NT2/D1 (cell line): ENCODE measurements at regions not wholly inside any gene's neighbourhood (a gene's known extent, or its start where the extent isn't known, plus 50 kb on each side); places are given as distances from the start of the nearest gene placed in this dataset.
"Not testable (repeated sequence)": the region's sequence is repeated elsewhere in the genome, so short reads cannot be mapped to it uniquely, and the experiment has no call there.

Experiments used
- DNase-seq: peaks from one replicate; pipeline ENCODE4 v3.0.0-alpha.2; 2011; ENCODE audit warnings: low read depth, low spot score
- H3K27me3 ChIP-seq: 2 replicates; pipeline ENCODE4 v1.6.0; 2011; ENCODE audit warnings: mild to moderate bottlenecking; ENCODE audit not compliant: insufficient read length, insufficient read depth
- H3K36me3 ChIP-seq: 2 replicates; pipeline ENCODE4 v1.6.1; 2011; ENCODE audit warnings: mild to moderate bottlenecking, low read length, mixed read lengths; ENCODE audit not compliant: insufficient read depth, insufficient read length
- H3K4me1 ChIP-seq: 2 replicates; pipeline ENCODE4 v1.5.1; 2011; ENCODE audit not compliant: insufficient read depth, insufficient read length
- H3K4me3 ChIP-seq: 2 replicates; pipeline ENCODE4 v1.5.1; 2011; ENCODE audit warnings: low read depth; ENCODE audit not compliant: insufficient read length
- H3K9ac ChIP-seq: 2 replicates; pipeline ENCODE4 v1.6.0; 2011; ENCODE audit warnings: low read depth; ENCODE audit not compliant: insufficient read length
- H3K9me3 ChIP-seq: 2 replicates; pipeline ENCODE4 v1.5.1; 2011; ENCODE audit warnings: mild to moderate bottlenecking, low read length; ENCODE audit not compliant: insufficient read depth
- SUZ12 ChIP-seq: IDR thresholded peaks from 2 replicates; pipeline ENCODE4 v1.6.1; 2011; ENCODE audit not compliant: insufficient read length, insufficient read depth; ENCODE audit errors: extremely low read depth
- YY1 ChIP-seq: IDR thresholded peaks from 2 replicates; pipeline ENCODE4 v1.6.1; 2011; ENCODE audit not compliant: insufficient read length, insufficient read depth
- ZNF274 ChIP-seq: IDR thresholded peaks from 2 replicates; pipeline ENCODE4 v1.6.1; 2011; ENCODE audit warnings: mild to moderate bottlenecking, low read depth, low read length

GRCh38 chr14:86129426-86129825 is 599.5 kb downstream of the FLRT2 start:
- DNase-seq, result no peak
- TF ChIP-seq ZNF274 (no peak), SUZ12 (no peak), YY1 (no peak)
- Histone ChIP-seq H3K4me3 (no peak overlapping the region), H3K4me1 (no peaks in the 10 kb centered on the region), H3K27me3 (no peaks in the 10 kb centered on the region), H3K36me3 (no peaks in the 10 kb centered on the region), H3K9me3 (no peaks in the 10 kb centered on the region), H3K9ac (no peak overlapping the region)

- Histone ChIP-seq H3K9me3 (no peaks in the 10 kb centered on the region), H3K9ac (no peak overlapping the region), H3K4me3 (no peak overlapping the region), H3K4me1 (no peaks in the 10 kb centered on the region), H3K27me3 (no peaks in the 10 kb centered on the region), H3K36me3 (no peaks in the 10 kb centered on the region)
- TF ChIP-seq SUZ12, result no peak
- TF ChIP-seq YY1, result no peak
- TF ChIP-seq ZNF274, result no peak
- no peak for DNase-seq
These were observed 594.4 kb downstream of the FLRT2 start for GRCh38 chr14:86124328-86124727.

- Histone ChIP-seq H3K27me3 (no peaks in the 10 kb centered on the region), H3K4me1 (no peaks in the 10 kb centered on the region), H3K9ac (no peak overlapping the region), H3K9me3 (no peaks in the 10 kb centered on the region), H3K36me3 (no peaks in the 10 kb centered on the region), H3K4me3 (no peak overlapping the region)
- DNase-seq, result no peak
- TF ChIP-seq ZNF274, result no peak
- TF ChIP-seq SUZ12, result no peak
- no peak for TF ChIP-seq YY1
These were observed 586.0 kb downstream of the FLRT2 start for GRCh38 chr14:86115972-86116371.

GRCh38 chr14:86110871-86111270 is 580.9 kb downstream of the FLRT2 start:
- H3K4me1 ChIP-seq, H3K36me3 ChIP-seq, H3K9me3 ChIP-seq, H3K4me3 ChIP-seq, H3K9ac ChIP-seq, DNase-seq, H3K27me3 ChIP-seq: not testable (repeated sequence)

- no peak for DNase-seq
These were observed 574.8 kb downstream of the FLRT2 start for GRCh38 chr14:86104691-86105265.

GRCh38 chr14:86094512-86094911 is 564.6 kb downstream of the FLRT2 start:
- no peak overlapping the region for H3K4me3 ChIP-seq
- H3K4me1 ChIP-seq, result no peaks in the 10 kb centered on the region
- H3K9ac ChIP-seq, result no peak overlapping the region
- no peaks in the 10 kb centered on the region for H3K27me3 ChIP-seq
- DNase-seq, result no peak
- H3K36me3 ChIP-seq, result no peaks in the 10 kb centered on the region
- TF ChIP-seq YY1, result no peak
- TF ChIP-seq SUZ12, result no peak
- H3K9me3 ChIP-seq, result no peaks in the 10 kb centered on the region

More at GRCh38 chr14:86104691-86105265, 574.8 kb downstream of the FLRT2 start:
- H3K9me3 ChIP-seq, result no peaks in the 10 kb centered on the region
- TF ChIP-seq YY1 (no peak), ZNF274 (no peak), SUZ12 (no peak)
- no peaks in the 10 kb centered on the region for H3K27me3 ChIP-seq
- H3K4me3 ChIP-seq, result no peak overlapping the region
- H3K9ac ChIP-seq, result no peak overlapping the region
- no peaks in the 10 kb centered on the region for H3K36me3 ChIP-seq
- no peaks in the 10 kb centered on the region for H3K4me1 ChIP-seq

- TF ChIP-seq SUZ12, result no peak
- TF ChIP-seq ZNF274, result no peak
- no peak for TF ChIP-seq YY1
- Histone ChIP-seq H3K9me3 (no peaks in the 10 kb centered on the region), H3K4me3 (no peak overlapping the region), H3K27me3 (no peaks in the 10 kb centered on the region), H3K9ac (no peak overlapping the region), H3K36me3 (no peaks in the 10 kb centered on the region), H3K4me1 (no peaks in the 10 kb centered on the region)
- no peak for DNase-seq
These were observed 561.9 kb downstream of the FLRT2 start for GRCh38 chr14:86091811-86092210.

GRCh38 chr14:86088156-86088555 is 558.2 kb downstream of the FLRT2 start:
- H3K4me1 ChIP-seq, result no peaks in the 10 kb centered on the region
- no peaks in the 10 kb centered on the region for H3K27me3 ChIP-seq
- no peaks in the 10 kb centered on the region for H3K36me3 ChIP-seq
- DNase-seq, result no peak
- H3K9me3 ChIP-seq, result no peaks in the 10 kb centered on the region
- no peak overlapping the region for H3K4me3 ChIP-seq
- TF ChIP-seq YY1 (no peak), ZNF274 (no peak), SUZ12 (no peak)
- no peak overlapping the region for H3K9ac ChIP-seq
